AML-193 (cell line): ENCODE measurements at regions not wholly inside any gene's neighbourhood (a gene's known extent, or its start where the extent isn't known, plus 50 kb on each side); places are given as distances from the start of the nearest gene placed in this dataset.

ENCODE experiments used
- DNase-seq, 2 experiments: peaks; one replicate each; lab custom pipeline; 2025; lab: John Stamatoyannopoulos, UW

DNA sequence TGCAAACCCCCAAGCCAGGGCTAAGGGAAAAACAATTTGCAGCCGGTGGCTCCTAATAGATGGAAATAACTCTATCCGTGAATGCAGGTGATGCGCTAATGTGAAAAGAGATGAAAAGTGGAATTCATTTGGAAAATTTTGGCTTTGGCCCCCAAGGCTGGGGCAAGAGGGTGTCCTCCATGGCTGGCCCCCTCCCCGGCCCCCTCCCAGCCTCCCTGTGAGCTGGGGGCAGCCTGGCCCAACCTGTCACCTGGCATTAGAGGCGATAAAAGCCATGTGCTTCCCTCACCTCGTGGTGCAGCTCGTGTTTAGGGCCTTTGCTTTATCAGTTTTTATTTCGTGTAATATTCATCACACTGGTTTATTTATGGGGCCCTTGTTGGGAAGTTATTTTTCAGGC lies 267.2 kb downstream of the ENGASE start:
- DNase-seq = no peak

DNA sequence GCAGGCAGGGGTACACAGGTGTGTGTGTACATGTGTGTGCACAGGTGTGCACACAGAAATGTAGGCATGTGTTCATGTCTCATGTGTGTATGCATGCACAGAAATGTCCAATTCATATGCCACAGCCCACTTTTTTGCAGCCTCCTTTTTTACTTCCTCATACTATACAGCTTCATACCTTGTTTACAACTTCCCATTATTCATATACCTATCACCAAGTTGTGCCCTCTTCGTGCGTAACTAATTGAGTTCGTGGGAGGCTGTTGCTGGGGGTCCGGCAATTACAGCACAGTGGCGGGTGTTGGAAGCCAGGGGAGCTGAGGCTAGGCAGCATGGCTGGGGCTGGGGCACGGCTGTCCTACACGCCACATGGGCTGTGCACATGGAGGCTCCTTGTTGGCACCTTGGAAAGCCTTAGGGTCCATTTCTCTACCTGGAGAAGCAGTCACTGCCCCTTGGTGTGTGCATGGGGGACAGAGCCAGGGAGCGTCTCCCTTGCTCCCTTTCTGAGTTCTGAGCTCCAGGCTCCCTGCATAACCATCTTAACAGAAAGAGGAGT lies 266.7 kb downstream of the ENGASE start:
- no peak for DNase-seq

DNA sequence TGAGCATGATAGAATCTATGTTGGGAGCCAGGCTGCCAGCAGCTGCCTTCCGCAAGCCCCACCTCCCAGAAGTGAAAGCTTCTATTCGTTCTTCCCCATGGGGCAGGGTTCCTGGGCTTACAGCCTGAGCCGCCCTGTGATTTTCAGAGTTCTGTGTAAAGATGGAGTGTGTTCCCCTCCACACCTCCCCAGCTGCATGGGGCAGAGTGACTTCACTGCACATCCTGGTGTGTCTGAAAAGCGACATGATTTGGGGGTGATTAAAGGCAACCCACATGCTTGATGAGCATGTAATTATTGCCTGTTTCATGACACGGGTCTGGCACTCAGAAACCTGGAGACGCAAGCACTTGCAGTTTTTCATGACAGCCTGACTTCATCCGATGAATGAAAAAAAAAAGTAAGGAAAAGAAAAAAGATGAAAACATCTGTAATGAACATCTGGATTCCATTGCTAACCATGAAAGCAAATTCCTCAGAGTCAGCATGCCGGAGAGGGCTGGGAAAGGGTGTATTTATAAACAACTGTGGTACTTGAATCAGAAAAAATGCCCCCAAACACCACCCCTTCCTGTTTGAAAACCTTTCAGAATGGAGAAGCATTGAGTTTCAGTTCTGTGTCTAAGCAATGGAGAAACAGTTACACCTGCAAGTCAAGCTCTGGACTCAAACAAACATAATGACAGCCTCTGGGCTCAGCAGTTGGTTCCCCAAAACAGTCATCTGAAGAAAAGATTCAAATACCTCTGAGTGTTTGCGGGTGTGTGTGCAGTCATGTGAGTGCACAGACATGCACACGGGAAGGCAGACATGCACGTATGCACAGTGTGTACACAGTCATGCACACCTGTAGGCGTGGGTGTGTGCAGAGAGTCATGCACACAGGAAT lies 266.0 kb downstream of the ENGASE start:
- no peak for DNase-seq

DNA sequence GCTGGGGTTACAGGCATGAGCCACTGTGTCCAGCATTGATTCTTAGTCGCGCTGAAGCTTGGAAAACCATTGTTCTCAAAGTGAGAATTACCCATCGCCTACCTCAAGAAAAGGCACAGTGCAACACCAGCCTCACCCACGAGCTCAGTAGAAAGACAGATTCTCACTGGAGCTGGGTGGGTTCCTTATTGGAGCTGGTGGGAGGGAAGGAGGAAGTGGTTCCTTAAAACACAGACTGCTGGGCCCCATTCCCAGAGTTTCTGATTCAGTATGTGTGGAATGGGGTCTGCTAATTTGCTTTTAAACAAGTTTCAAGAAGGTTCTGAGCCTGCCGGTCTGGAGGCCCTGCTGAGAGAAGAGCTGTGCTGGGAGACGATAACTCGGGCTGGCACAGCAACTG lies 264.7 kb downstream of the ENGASE start:
- DNase-seq = no peak

DNA sequence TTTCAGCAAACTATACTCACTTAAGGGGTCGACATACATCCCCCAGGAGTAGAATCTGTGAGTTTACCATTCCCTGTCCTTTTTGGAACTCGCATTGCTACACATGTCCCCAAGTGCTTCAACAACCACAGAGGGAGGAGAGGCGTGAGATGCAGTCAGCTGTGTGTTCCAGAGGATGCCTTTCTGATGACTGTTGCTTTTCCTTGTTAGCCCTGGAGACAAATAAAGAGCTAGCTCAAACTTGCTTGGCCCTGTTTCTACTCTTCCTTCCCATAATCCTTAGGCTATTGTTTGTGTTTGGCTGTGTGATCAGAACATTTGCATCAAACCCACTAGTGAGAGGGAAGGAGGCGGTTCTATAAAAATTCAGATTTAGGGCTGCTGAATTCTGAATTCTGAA lies 264.0 kb downstream of the ENGASE start:
- DNase-seq = no peak

DNA sequence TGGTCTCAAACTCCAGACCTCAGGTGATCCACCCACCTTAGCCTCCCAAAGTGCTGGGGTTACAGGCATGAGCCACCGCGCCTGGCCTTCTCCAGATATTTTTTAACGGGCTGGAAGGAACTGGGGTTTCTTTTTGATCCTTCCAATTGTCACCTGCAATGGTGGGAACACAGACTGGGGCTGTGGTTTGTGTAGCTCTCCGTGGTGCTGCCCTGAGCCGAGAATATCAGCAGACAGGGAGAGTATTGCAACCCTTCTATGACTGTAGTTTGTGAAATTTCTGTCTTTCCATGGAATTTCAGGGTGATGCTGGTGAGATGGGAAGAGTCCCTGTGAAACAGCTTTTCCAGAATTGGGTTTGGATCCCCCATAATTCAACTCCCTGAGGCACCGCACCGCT lies 263.5 kb downstream of the ENGASE start:
- DNase-seq = no peak

DNA sequence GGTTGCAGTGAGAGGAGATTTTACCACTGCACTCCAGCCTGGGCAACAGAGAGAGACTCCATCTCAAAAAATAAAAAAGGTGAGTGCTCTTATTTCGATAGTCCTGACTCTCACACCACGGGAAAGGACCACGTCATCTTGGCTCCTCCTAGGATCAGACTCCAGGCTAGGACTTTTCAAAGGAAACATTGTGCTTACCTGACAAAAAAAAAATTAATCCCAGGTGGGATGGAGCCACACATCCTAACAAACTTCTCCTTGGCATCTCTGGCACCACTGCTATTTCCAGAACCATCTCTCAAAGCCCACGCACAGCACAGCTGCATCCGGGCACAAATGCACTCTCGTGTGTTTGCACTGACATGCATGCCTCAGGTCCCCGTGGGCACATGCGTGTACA lies 262.4 kb downstream of the ENGASE start:
- DNase-seq = no peak

DNA sequence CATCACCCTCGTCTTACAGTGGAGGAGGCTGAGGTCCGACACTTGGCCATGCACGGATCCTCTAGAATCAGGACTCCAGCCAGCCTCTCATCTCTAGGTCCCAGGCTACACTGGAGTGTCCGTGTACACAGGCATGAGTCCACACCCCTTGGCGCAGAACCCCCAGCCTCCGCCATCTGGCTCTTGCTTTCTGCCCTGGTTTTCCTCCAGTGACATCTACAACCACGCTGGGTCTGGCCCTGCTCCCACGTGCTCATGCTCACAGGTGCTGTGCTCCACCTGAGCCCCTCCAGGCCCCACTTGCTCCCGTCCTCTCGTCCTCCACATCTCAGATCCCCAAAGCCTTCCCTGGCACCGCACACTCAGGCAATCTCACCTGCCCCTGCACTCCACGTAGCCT lies 260.8 kb downstream of the ENGASE start:
- no peak for DNase-seq

DNA sequence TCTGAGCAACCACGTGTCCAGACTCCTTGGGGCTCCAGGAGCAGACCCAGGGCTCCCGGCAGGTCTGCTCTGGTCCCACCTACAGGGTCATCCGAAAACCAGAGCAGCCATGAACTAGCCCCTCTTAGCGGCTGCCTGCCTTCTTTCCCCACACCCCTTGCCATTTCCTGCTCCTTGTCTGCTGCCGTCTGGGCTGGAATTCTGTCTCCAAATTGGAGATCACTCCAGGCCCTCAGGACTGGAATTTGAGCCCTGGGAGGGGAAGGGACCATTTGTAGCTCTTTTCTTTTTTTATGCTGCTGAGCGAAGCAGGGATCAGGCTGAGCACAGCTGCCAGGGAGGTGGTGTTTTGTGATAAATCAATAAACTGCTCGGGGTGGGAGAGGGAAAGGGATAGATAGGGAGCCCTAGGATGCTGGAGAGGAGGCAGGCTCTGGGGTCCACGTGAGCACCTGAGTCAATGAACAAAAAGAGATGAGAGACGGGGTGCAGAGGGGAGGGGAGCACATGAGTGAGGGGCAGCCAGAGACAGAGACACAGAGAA lies 257.5 kb downstream of the ENGASE start:
- no peak for DNase-seq

DNA sequence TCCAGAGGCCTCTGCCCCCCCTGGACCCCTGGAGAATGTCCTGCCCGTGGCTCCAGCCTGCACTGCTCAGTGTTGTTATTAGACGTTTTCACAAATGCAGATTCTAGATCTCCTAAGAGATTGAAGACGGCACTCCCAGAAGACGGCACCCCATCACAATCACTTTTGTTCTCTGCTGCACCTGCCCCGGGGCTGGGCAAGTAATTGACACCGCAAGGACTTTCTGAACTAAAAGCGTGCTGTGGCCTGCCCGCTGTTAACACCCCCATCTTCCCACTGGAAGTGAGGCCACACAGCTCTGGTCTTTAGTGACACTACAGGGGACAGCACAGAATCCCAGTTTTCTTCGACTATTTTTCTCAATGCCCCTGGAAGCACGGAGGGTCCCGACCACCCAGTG lies 256.9 kb downstream of the ENGASE start:
- no peak for DNase-seq

DNA sequence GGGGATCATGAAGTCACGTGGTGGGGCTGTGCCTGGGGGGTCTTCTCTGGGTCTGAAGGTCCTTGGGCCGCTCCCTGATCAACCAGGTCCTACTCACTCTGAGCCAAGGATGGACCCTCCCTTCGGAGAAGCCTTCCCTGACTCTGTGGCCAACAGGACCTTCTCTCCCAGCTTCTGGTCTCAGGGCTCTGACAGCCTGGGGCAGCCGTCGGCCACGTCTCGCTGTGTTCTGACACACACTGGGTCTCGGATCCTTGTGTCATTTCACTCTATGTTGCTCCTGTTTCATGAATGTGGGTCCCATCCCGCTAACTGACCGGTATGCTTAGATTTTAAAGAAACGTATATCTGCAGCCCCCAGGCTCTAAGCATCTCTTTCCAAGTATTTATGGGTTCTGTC lies 256.1 kb downstream of the ENGASE start:
- DNase-seq = no peak

DNA sequence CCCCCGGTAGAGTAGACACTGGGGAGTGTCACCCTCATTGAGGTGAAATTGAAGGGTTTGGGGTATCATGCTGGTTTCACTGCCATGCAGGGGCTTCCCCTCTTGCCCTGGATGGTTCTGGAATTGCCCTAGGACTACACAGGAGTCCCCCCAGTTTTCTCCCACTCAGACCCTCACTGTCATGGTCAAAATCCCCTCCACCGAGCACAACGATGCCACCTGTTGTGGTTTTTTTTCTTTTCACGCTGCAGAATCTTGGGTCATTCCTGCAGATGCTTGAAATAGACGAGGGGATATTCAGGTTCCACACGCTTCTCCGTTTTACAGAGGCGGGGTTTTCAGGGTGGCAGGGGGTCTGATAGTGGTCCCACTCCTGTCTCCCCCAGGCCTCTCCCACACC lies 255.6 kb downstream of the ENGASE start:
- DNase-seq = no peak

DNA sequence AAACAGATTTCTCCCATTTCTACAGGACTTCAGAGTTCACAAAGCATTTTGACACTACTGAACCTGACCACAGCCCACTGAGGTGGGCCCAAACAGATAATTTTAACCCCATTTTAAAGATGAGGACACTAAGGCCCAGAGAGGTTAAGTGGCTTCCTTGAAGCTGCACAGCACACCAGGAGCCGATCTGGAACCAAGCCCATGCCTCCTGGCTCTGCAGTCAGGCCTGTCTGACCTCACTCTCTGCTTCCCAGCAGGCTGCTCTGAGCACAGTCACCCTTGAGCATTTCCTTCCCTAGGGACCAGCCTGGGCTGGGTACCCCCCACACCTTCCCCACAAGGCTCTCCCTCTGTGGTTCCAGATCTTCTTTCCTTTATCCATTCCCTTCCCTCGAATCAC lies 252.2 kb downstream of the ENGASE start:
- DNase-seq = no peak

DNA sequence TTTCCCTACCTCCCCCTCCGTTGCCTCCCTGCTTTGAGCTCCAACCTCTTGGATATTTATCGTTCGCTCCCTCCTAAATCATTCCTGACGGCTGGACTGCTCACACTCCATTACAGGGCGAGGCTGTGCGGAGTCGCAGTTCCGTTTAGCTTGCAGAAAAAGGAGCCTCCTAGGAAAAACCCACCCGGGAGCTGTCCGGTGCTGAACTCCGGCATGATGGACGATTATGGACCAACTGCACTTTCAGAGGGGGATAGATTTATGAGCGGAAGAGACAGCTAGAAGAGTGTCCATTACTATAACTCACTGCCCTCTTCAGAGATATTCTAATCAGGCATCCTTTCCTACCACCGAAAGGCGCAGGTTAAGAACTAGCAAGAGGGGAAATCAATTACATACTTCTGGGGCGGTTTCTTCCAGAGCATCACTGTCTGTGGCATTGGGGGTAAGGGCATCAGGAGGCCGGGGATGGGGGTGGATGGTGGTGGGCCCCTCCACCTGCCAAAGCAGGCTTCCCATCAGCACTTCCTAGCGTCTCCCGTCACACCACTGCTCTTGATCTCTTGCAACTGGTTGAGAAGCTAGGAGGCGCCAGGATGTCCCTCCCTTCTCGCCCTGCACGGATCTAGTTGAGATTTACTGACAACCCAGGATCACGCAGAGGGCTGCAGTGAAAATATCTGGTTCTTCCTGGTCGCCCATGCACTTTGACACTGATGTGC lies 251.2 kb downstream of the ENGASE start:
- DNase-seq = no peak

DNA sequence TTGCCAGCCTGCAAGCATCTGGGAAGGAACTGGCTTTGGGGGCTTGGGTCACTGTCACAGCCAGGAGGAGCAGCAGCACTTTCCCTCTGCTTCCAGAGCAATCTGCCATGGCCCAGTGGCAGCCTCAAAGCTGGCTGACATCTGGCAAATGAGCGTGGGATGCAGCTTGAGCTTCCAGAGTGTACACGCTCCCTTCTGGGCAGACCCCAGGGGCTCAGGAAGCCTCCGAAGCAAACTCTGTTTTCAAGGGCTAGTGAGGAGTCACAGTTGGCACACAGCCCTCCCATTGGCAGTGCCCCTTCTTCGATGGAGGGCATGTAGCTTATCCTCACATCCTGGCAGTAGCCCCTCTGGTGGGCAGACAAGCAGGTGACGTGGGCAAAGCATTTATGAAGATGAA lies 249.6 kb downstream of the ENGASE start:
- no peak for DNase-seq

DNA sequence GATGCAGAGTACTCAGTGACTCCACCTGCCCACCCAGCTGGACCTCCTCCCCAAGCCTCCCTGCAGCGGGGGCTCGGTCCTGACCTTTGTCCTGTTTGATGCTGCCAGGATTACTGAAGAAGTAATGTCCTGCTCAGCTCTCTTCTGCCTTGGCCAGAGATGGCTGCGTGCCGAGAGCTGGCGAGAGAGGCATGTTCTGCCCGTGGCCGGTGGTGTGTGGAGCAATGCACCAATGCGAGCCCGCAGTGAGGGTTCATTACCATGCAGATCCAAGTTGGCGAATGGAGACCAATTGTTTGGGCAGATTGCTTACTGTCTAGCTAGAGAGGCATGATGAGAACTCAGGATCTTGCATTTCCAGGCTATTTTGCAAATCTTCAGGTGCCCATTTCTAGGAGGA lies 248.9 kb downstream of the ENGASE start:
- no peak for DNase-seq

DNA sequence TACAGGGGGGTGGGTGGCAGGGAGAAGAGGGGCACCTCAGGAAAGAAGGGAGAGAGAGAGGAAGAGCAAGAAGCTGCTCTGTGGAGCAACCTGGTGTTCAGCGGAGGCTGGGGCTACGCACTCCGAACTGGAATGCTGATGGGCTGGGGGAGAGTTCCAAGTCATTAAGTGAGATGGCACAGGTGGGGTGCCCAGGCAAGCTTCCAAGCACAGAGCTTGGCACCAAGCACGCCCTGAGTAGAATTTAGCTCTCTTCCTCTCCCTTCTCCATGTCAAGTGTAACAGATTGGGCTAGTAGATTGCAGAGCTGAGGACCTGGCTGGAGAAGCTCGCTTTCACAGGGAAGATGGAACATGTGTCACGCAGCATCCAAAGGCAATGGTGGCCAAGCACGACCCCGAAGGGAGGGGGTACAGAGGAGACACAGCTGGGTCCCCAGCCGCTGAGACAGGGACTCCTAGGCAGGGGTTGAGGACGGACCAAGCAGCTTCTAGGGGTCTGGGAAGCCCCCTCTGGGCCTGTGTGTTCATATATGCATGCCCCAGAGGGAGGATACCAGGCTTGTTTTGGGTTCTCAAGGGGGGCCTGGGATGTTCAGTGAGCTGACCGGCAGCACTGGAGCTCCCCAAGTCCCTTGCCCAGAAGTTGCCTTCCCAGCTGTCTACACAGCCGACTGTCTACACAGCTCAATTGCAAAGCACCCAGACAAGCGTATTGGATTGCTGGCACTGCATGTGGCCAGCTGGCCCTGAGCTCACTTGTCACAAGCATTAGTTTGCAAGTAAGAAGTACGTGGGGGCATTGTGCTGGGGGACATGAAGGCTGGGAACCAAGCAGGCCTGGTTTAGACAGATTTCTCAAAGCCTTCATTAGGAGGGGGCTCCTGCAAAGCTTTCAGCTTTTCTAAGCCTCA lies 247.8 kb downstream of the ENGASE start:
- no peak for DNase-seq

DNA sequence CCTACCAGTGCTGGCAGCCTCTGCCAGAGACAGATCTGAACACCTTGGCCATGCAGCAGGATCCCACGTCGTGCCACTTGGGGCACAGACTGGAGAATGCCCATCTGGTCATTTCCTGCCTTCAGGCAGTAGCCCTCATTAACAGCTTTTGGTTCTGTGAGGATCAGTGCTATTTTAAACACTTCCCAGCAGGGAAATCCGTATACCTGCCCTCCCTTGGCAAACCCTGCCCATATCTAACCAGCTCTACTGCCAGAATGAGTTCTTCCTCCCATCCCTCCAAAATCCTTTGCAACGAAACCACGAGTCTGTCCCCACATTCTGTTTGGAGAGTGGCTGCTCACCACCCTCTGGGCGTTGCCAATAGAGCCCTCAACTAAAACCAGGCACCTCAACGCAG lies 245.7 kb downstream of the ENGASE start:
- no peak for DNase-seq

DNA sequence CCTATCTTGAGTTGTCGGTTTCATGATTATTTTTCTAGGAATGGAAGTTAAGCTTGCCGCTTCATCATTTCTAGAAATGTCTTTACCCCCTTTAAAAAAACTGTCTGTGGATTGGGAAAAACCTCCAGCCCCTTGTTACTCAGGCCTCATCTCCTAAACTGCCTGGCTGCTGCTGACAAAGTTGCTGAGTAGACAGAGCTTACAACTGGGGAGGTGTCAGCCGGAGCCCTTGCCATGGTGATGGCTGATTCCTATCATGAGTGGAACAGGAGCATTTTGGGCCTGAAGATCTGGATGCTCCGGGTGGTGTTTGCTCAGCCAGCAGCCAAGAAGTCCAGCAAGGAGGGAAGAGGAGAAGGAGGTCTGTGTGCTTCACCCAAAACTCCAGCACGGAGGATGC lies 243.3 kb downstream of the ENGASE start:
- no peak for DNase-seq

DNA sequence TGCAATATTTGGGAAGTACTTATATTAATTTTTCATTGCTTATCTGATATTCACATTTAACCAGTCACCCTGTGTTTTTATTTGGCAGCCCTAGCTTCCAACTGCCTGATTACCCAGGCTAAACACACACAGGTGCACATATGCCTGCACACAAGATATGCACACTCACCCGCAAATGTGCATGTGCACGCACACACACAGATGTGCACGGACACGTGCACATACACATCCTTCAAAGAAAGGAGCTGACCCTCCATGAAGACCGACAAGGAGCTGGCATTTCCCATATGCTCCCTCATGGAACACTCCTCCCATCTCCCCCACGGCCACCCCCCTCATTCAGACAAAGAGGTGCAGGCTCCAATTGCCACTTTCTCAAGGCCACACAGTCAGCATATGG lies 242.2 kb downstream of the ENGASE start:
- DNase-seq = no peak

DNA sequence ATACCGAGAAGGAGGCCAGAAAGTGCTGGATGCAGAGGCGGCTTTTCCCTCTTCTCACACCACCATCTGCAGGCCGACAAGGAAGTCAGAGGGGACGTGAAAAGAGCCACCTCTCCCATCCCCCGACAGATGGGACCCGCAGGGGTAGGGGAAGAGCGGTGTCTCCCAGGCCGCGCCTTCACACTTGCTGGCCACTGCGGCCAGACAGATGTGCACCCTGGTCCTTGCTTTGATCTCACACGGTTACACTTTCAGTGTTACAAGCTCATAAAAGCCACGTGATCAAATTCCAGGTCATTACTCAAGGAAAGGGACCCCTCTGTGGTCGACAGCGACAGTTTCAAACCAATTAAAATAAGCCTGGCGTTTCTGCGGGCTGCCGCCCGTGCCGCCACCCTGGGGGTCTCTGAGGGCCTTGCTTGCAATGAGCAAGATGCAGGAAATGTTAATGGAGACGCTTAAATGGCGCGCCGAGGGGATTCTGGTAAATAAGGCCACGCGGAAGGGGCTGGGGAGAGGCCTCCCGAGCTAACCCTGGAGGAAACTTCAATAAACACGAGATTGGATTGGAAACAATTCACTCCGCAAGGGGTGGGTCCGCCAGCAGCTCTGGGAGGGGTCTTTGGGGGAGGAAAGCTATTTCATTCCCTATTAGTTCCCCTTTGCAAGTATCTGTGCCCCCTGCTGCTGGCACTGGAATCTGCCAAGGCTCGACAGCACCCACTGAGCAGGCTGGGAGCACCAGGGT lies 240.9 kb downstream of the ENGASE start:
- no peak for DNase-seq
